Right ventricle myocardium inferior (tissue), 1 donor: ENCODE measurements at regions not wholly inside any gene's neighbourhood (a gene's known extent, or its start where the extent isn't known, plus 50 kb on each side); places are given as distances from the start of the nearest gene placed in this dataset.
"Not testable (repeated sequence)": the region's sequence is repeated elsewhere in the genome, so short reads cannot be mapped to it uniquely, and the experiment has no call there.

Source experiments
- ATAC-seq: fragments of 200-7000 bp; cut with Tn5 transposase; one replicate; pipeline ENCODE4 v1.9.1; 2020; ENCODE audit warnings: mild to moderate bottlenecking, moderate library complexity
- DNase-seq: peaks from one replicate; pipeline ENCODE4 v3.0.0; 2021; ENCODE audit errors: missing footprints
- intact Hi-C: fragments of 100-400 bp; cut with DNase I; formaldehyde crosslinking; loops from one replicate; pipeline ENCODE4 v1.11.0; 2022
- donor health status: DM: no; HTN: yes; CAD: no; lungs with severe emphysema.

GRCh38 chr6:167547751-167548150 is 222.9 kb downstream of the TTLL2 start:
- ATAC-seq (no peak), DNase-seq (no peak)
- intact Hi-C loops = no loop called here

- DNase-seq = no peak
- ATAC-seq = no peak
- intact Hi-C loops = no loop called here
Measured at GRCh38 chr6:167548451-167548850, 223.6 kb downstream of the TTLL2 start.

GRCh38 chr6:167549213-167549612 is 224.3 kb downstream of the TTLL2 start:
- ATAC-seq = no peak
- DNase-seq = no peak
- intact Hi-C loops = no loop called here

GRCh38 chr6:167550941-167551627 is 226.2 kb downstream of the TTLL2 start:
- ATAC-seq (peak; percentile 96), DNase-seq (peak; percentile 93)
- intact Hi-C loops = no loop called here

GRCh38 chr6:167551628-167552257 is 226.9 kb downstream of the TTLL2 start:
- intact Hi-C loops = no loop called here
- ATAC-seq = peak; percentile 7
- DNase-seq = no peak

- ATAC-seq = no peak
- intact Hi-C loops = no loop called here
- no peak for DNase-seq
Measured at GRCh38 chr6:167552258-167552630, 227.4 kb downstream of the TTLL2 start.

GRCh38 chr6:167552961-167553735 is 228.3 kb downstream of the TTLL2 start:
- intact Hi-C loops = no loop called here
- DNase-seq = no peak
- ATAC-seq = no peak

GRCh38 chr6:167553736-167554119 is 228.8 kb downstream of the TTLL2 start:
- DNase-seq = no peak
- intact Hi-C loops = no loop called here
- no peak for ATAC-seq

- DNase-seq = no peak
- intact Hi-C loops = no loop called here
- no peak for ATAC-seq
Measured at GRCh38 chr6:167554854-167555253, 230.0 kb downstream of the TTLL2 start.

- no peak for ATAC-seq
- no peak for DNase-seq
- intact Hi-C loops = no loop called here
Measured at GRCh38 chr6:167555836-167556235, 230.9 kb downstream of the TTLL2 start.

- DNase-seq (no peak), ATAC-seq (no peak)
- intact Hi-C loops = no loop called here
Measured at GRCh38 chr6:167557675-167558074, 232.8 kb downstream of the TTLL2 start.

GRCh38 chr6:167558246-167559177 is 233.6 kb downstream of the TTLL2 start:
- intact Hi-C loops = no loop called here
- ATAC-seq = peak; percentile 57

GRCh38 chr6:167559675-167560479 is 235.0 kb downstream of the TTLL2 start:
- intact Hi-C loops = no loop called here
- ATAC-seq (no peak), DNase-seq (no peak)

More at GRCh38 chr6:167558246-167559177, 233.6 kb downstream of the TTLL2 start:
- no peak for DNase-seq

GRCh38 chr6:167560673-167561569 is 236.0 kb downstream of the TTLL2 start:
- ATAC-seq (no peak), DNase-seq (no peak)
- intact Hi-C loops = no loop called here

GRCh38 chr6:167562862-167563261 is 238.0 kb downstream of the TTLL2 start:
- ATAC-seq, DNase-seq, intact Hi-C loops: not testable (repeated sequence)

- intact Hi-C loops = no loop called here
- no peak for ATAC-seq
- no peak for DNase-seq
Measured at GRCh38 chr6:167564416-167565250, 239.7 kb downstream of the TTLL2 start.
